Bronchial epithelial cell (primary cell): ENCODE measurements at regions not wholly inside any gene's neighbourhood (a gene's known extent, or its start where the extent isn't known, plus 50 kb on each side); places are given as distances from the start of the nearest gene placed in this dataset.
A peak's percentile ranks its signal among the peaks of the same experiment; 100 is the strongest.

Experiments used
- DNase-seq: peaks from one replicate; pipeline ENCODE4 v3.0.0-alpha.2; 2010; ENCODE audit warnings: low read depth
- FAIRE-seq: peaks from 2 replicates; lab custom pipeline; 2011; peaks lifted over from hg19 to GRCh38; lab: Jason Lieb, UNC
- H3K27me3 ChIP-seq: 2 replicates; pipeline ENCODE4 v1.5.1; 2011; ENCODE audit warnings: low read length; ENCODE audit not compliant: control insufficient read depth, insufficient read depth
- H3K36me3 ChIP-seq: 2 replicates; pipeline ENCODE4 v1.5.1; 2011; ENCODE audit warnings: low read length; ENCODE audit not compliant: control insufficient read depth, insufficient read depth
- H3K4me3 ChIP-seq: 2 replicates; pipeline ENCODE4 v1.5.1; 2011; ENCODE audit warnings: mild to moderate bottlenecking, low read depth, low read length, control low read depth
- TF ChIP-seq, protein P1 (sequence below): IDR thresholded peaks from 2 replicates; pipeline ENCODE4 v1.5.1; 2011; ENCODE audit warnings: mild to moderate bottlenecking, moderate library complexity, low read length, control low read depth, inconsistent platforms; ENCODE audit not compliant: insufficient read depth, severe bottlenecking

DNA sequence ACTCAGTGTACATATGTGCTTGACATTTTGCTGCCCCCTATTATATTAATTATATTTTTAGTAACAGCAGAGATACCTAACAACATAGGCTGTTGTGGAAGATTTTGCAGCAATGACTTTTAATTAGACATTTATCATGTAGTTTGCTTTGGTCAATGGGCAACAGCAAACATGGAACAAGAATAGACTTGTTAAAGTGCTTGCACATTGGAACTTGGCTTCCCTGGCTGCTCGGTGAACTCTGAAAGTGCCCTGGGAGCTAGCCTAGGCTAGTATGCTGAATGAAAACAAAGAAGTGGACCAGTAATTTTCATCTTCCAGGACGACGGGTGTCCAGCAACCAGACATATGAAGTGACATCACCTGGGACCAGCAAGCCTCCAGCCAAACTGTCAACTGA lies 1157.1 kb downstream of the ARAP2 start:
- Histone ChIP-seq H3K4me3 (no peak overlapping the region), H3K36me3 (no peaks in the 10 kb centered on the region), H3K27me3 (no peaks in the 10 kb centered on the region)
- FAIRE-seq (no peak), DNase-seq (peak; percentile 52)
- TF ChIP-seq, protein P1, sequence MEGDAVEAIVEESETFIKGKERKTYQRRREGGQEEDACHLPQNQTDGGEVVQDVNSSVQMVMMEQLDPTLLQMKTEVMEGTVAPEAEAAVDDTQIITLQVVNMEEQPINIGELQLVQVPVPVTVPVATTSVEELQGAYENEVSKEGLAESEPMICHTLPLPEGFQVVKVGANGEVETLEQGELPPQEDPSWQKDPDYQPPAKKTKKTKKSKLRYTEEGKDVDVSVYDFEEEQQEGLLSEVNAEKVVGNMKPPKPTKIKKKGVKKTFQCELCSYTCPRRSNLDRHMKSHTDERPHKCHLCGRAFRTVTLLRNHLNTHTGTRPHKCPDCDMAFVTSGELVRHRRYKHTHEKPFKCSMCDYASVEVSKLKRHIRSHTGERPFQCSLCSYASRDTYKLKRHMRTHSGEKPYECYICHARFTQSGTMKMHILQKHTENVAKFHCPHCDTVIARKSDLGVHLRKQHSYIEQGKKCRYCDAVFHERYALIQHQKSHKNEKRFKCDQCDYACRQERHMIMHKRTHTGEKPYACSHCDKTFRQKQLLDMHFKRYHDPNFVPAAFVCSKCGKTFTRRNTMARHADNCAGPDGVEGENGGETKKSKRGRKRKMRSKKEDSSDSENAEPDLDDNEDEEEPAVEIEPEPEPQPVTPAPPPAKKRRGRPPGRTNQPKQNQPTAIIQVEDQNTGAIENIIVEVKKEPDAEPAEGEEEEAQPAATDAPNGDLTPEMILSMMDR = no peak

DNA sequence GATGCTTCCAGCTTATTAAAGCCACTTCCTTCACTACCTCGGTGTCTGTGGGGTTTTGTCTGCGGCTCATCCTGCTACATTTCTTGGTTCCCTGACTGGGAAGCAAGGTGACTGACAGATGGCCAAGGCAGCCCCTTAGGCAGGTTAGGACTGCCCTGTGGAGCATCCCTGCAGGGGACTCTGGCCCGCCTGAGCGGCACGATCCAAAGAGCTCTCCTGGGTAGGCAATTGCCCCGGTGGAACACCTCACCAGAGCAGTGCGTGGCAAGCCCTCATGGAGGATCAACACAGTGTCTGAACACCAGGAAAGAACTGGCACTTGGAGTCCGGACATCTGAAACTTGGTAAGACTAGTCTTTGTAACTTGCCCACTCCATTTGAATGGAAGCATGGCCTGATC lies 1143.4 kb downstream of the ARAP2 start:
- no peak for FAIRE-seq
- no peak overlapping the region for H3K4me3 ChIP-seq
- no peaks in the 10 kb centered on the region for H3K27me3 ChIP-seq
- TF ChIP-seq, protein P1 = no peak
- DNase-seq = no peak
- H3K36me3 ChIP-seq = no peaks in the 10 kb centered on the region

DNA sequence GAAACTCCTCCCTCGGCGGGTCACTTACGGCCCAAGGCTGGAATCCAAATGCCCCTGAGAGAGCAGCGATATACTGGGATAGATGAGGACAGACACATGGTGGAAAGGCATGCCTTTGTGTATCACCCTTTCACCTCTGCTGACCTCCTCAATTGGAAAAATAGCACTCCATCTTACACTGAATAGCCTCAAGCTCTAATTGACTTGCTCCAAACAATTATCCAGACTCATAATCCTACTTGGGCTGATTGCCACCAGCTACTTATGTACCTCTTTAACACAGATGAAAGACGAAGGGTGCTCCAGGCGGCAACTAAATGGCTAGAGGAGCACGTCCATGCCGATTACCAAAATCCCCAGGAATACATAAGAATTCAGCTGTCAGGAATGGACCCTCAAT lies 1142.2 kb downstream of the ARAP2 start:
- no peak overlapping the region for H3K4me3 ChIP-seq
- DNase-seq (no peak), FAIRE-seq (no peak)
- no peaks in the 10 kb centered on the region for H3K27me3 ChIP-seq
- TF ChIP-seq, protein P1 = no peak
- no peaks in the 10 kb centered on the region for H3K36me3 ChIP-seq

DNA sequence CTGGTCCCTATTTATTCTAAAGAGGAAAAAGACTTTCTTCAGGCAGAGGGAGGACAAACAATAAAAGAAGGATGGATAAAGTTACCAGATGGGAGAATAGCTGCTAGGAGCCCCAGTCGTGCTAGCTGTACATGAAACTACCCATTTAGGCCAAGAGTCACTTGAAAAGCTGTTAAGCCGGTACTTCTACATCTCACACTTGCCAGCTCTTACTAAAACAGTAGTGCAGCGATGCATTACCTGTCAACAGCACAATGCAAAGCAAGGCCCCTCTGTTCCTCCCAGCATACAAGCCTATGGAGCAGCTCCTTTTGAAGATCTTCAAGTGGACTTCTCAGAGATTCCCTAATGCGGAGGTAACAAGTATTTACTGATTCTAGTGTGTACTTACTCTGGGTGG lies 1138.8 kb downstream of the ARAP2 start:
- Histone ChIP-seq H3K4me3 (no peak overlapping the region), H3K36me3 (no peaks in the 10 kb centered on the region), H3K27me3 (no peaks in the 10 kb centered on the region)
- FAIRE-seq = no peak
- peak; percentile 24 for DNase-seq
- TF ChIP-seq, protein P1 = no peak

DNA sequence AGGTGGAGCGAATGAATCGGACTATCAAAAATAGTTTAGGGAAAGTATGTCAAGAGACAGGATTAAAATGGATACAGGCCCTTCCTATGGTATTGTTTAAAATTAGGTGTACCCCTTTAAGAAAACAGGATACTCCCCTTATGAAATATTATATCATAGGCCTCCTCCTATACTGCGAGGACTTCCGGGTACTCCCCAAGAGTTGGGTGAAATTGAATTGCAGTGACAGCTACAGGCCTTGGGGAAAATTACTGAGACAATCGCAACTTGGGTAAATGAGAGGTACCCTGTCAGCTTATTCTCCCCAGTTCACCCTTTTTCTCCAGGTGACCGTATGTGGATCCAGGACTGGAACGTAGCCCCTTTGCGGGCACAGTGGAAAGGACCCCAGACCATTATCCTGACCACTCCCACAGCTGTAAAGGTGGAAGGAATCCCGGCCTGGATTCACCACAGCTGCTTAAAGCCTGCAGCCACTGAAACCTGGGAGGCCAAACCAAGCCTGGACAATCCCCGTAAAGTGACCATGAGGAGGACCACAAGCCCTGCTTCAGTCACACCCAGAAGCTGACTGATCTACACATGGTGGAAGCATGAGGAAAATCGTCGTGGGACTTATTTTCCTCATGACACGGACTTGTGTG lies 1138.1 kb downstream of the ARAP2 start:
- FAIRE-seq (peak; percentile 40), DNase-seq (no peak)
- Histone ChIP-seq H3K36me3 (no peaks in the 10 kb centered on the region), H3K27me3 (no peaks in the 10 kb centered on the region), H3K4me3 (no peak overlapping the region)
- TF ChIP-seq, protein P1 = no peak

DNA sequence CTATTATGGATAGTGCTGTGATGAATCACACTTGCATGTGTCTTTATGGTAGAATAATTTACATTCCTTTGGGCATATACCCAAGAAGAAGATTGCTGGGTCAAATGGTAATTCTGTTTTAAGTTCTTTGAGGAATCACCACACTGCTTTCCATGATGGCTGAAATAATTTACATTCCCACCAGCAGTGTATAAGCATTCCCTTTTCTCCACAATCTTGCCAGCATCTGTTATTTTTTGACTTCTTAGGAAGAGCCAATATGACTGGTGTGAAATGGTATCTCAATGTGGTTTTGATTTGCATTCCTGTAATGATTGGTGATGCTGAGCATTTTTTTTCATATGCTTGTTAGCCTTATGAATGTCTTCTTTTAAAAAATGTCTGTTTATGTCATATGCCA lies 1120.2 kb downstream of the ARAP2 start:
- H3K36me3 ChIP-seq = no peaks in the 10 kb centered on the region
- H3K4me3 ChIP-seq = no peak overlapping the region
- FAIRE-seq (no peak), DNase-seq (peak; percentile 11)
- no peaks in the 10 kb centered on the region for H3K27me3 ChIP-seq
- TF ChIP-seq, protein P1 = no peak
